ENCODE measurements at regions not wholly inside any gene's neighbourhood (a gene's known extent, or its start where the extent isn't known, plus 50 kb on each side); places are given as distances from the start of the nearest gene placed in this dataset.

GRCh38 chr1:55353707-55354620, 138.8 kb upstream of the USP24 start:
- TF ChIP-seq, protein P1, sequence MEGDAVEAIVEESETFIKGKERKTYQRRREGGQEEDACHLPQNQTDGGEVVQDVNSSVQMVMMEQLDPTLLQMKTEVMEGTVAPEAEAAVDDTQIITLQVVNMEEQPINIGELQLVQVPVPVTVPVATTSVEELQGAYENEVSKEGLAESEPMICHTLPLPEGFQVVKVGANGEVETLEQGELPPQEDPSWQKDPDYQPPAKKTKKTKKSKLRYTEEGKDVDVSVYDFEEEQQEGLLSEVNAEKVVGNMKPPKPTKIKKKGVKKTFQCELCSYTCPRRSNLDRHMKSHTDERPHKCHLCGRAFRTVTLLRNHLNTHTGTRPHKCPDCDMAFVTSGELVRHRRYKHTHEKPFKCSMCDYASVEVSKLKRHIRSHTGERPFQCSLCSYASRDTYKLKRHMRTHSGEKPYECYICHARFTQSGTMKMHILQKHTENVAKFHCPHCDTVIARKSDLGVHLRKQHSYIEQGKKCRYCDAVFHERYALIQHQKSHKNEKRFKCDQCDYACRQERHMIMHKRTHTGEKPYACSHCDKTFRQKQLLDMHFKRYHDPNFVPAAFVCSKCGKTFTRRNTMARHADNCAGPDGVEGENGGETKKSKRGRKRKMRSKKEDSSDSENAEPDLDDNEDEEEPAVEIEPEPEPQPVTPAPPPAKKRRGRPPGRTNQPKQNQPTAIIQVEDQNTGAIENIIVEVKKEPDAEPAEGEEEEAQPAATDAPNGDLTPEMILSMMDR (IDR thresholded peaks at IDR 0.05): no peak
- TF ChIP-seq JUN (CRISPR knock-in tag; IDR thresholded peaks at IDR 0.05): no peak
- no peak for TF ChIP-seq CBFB (CRISPR knock-in tag; IDR thresholded peaks at IDR 0.05; ENCODE audit: low read depth)
- TF ChIP-seq, protein P2, sequence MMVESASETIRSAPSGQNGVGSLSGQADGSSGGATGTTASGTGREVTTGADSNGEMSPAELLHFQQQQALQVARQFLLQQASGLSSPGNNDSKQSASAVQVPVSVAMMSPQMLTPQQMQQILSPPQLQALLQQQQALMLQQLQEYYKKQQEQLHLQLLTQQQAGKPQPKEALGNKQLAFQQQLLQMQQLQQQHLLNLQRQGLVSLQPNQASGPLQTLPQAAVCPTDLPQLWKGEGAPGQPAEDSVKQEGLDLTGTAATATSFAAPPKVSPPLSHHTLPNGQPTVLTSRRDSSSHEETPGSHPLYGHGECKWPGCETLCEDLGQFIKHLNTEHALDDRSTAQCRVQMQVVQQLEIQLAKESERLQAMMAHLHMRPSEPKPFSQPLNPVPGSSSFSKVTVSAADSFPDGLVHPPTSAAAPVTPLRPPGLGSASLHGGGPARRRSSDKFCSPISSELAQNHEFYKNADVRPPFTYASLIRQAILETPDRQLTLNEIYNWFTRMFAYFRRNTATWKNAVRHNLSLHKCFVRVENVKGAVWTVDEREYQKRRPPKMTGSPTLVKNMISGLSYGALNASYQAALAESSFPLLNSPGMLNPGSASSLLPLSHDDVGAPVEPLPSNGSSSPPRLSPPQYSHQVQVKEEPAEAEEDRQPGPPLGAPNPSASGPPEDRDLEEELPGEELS (CRISPR knock-in tag; IDR thresholded peaks at IDR 0.05): no peak
- TF ChIP-seq TEAD1 (CRISPR knock-in tag; IDR thresholded peaks at IDR 0.05): no peak
- no peak for TF ChIP-seq ZNF138 (CRISPR knock-in tag; conservative IDR thresholded peaks at IDR 0.05)
- no peak for TF ChIP-seq ZBTB43 (CRISPR knock-in tag; IDR thresholded peaks at IDR 0.05)
- TF ChIP-seq ETV6 (CRISPR knock-in tag; IDR thresholded peaks at IDR 0.05): no peak
